Astrocyte of the spinal cord (primary cell): ENCODE measurements at regions not wholly inside any gene's neighbourhood (a gene's known extent, or its start where the extent isn't known, plus 50 kb on each side); places are given as distances from the start of the nearest gene placed in this dataset.

ENCODE experiments used
- DNase-seq: peaks from one replicate; pipeline ENCODE4 v3.0.0; 2011; ENCODE audit warnings: low read depth, low spot score
- H3K4me3 ChIP-seq: 2 replicates; pipeline ENCODE4 v1.5.1; 2011; ENCODE audit warnings: low read depth, mild to moderate bottlenecking, low read length, moderate library complexity
- CTCF ChIP-seq: IDR thresholded peaks from 2 replicates; pipeline ENCODE4 v1.5.1; 2012; ENCODE audit warnings: low read depth, mild to moderate bottlenecking, low read length, inconsistent platforms
- in situ Hi-C: cut with HindIII; loops from 2 replicates; pipeline ENCODE4 v1.10.0; 2017; ENCODE audit warnings: low sequenced_read_pairs

- in situ Hi-C loops, result no loop called here
- H3K4me3 ChIP-seq, result no peak overlapping the region
- no peak for TF ChIP-seq CTCF
- DNase-seq, result no peak
These were observed 1097.9 kb downstream of the REEP3 start for GRCh38 chr10:64619102-64619501.

GRCh38 chr10:64626924-64627323, 1105.7 kb downstream of the REEP3 start:
- no peak for TF ChIP-seq CTCF

GRCh38 chr10:64630534-64630933, 1109.3 kb downstream of the REEP3 start:
- in situ Hi-C loops, result no loop called here
- TF ChIP-seq CTCF, result no peak
- no peak for DNase-seq
- H3K4me3 ChIP-seq, result no peak overlapping the region

More at GRCh38 chr10:64626924-64627323, 1105.7 kb downstream of the REEP3 start:
- in situ Hi-C loops, result no loop called here
- no peak overlapping the region for H3K4me3 ChIP-seq
- no peak for DNase-seq

- in situ Hi-C loops, result no loop called here
- no peak overlapping the region for H3K4me3 ChIP-seq
- no peak for TF ChIP-seq CTCF
- DNase-seq, result no peak
These were observed 1114.7 kb downstream of the REEP3 start for GRCh38 chr10:64635906-64636305.

GRCh38 chr10:64636461-64636860, 1115.3 kb downstream of the REEP3 start:
- in situ Hi-C loops, result no loop called here
- no peak for TF ChIP-seq CTCF
- no peak for DNase-seq
- no peak overlapping the region for H3K4me3 ChIP-seq

GRCh38 chr10:64637939-64638338, 1116.7 kb downstream of the REEP3 start:
- DNase-seq, result no peak
- in situ Hi-C loops, result no loop called here
- no peak overlapping the region for H3K4me3 ChIP-seq
- no peak for TF ChIP-seq CTCF

- H3K4me3 ChIP-seq, result no peak overlapping the region
- in situ Hi-C loops, result no loop called here
- TF ChIP-seq CTCF, result no peak
- DNase-seq, result no peak
These were observed 1127.7 kb downstream of the REEP3 start for GRCh38 chr10:64648915-64649314.
